ENCODE measurements at regions not wholly inside any gene's neighbourhood (a gene's known extent, or its start where the extent isn't known, plus 50 kb on each side); places are given as distances from the start of the nearest gene placed in this dataset.

- Histone ChIP-seq H3K27me3 (ENCODE audit: control insufficient read depth, insufficient read depth, low read length) (no peaks in the 10 kb centered on the region), H3K4me3 (ENCODE audit: low read depth, low read length) (no peak overlapping the region), H3K9me3 (ENCODE audit: control insufficient read depth, low read length) (no peaks in the 10 kb centered on the region), H3K79me2 (no peaks in the 10 kb centered on the region), H3K4me1 (no peaks in the 10 kb centered on the region), H3K27ac (no peak overlapping the region), H3K4me2 (ENCODE audit: low read length) (no peak overlapping the region), H2AFZ (no peak overlapping the region), H3K9ac (no peak overlapping the region), H3K36me3 (ENCODE audit: control insufficient read depth, insufficient read depth, low read length) (no peaks in the 10 kb centered on the region)
- TF ChIP-seq, protein P1, sequence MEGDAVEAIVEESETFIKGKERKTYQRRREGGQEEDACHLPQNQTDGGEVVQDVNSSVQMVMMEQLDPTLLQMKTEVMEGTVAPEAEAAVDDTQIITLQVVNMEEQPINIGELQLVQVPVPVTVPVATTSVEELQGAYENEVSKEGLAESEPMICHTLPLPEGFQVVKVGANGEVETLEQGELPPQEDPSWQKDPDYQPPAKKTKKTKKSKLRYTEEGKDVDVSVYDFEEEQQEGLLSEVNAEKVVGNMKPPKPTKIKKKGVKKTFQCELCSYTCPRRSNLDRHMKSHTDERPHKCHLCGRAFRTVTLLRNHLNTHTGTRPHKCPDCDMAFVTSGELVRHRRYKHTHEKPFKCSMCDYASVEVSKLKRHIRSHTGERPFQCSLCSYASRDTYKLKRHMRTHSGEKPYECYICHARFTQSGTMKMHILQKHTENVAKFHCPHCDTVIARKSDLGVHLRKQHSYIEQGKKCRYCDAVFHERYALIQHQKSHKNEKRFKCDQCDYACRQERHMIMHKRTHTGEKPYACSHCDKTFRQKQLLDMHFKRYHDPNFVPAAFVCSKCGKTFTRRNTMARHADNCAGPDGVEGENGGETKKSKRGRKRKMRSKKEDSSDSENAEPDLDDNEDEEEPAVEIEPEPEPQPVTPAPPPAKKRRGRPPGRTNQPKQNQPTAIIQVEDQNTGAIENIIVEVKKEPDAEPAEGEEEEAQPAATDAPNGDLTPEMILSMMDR (IDR thresholded peaks at IDR 0.05) = no peak
These were observed 275.2 kb downstream of the CETN3 start for GRCh38 chr5:90134381-90134780.

GRCh38 chr5:90133941-90134340 is 275.6 kb downstream of the CETN3 start:
- TF ChIP-seq, protein P1 (IDR thresholded peaks at IDR 0.05) = no peak
- no peak overlapping the region for H3K4me2 ChIP-seq (ENCODE audit: low read length)
- no peaks in the 10 kb centered on the region for H3K9me3 ChIP-seq (ENCODE audit: control insufficient read depth, low read length)
- no peak overlapping the region for H3K27ac ChIP-seq
- no peaks in the 10 kb centered on the region for H3K4me1 ChIP-seq
- no peaks in the 10 kb centered on the region for H3K27me3 ChIP-seq (ENCODE audit: control insufficient read depth, insufficient read depth, low read length)
- no peaks in the 10 kb centered on the region for H3K36me3 ChIP-seq (ENCODE audit: control insufficient read depth, insufficient read depth, low read length)
- H3K79me2 ChIP-seq = no peaks in the 10 kb centered on the region
- no peak overlapping the region for H3K4me3 ChIP-seq (ENCODE audit: low read depth, low read length)
- H2AFZ ChIP-seq = no peak overlapping the region
- no peak overlapping the region for H3K9ac ChIP-seq

DNA sequence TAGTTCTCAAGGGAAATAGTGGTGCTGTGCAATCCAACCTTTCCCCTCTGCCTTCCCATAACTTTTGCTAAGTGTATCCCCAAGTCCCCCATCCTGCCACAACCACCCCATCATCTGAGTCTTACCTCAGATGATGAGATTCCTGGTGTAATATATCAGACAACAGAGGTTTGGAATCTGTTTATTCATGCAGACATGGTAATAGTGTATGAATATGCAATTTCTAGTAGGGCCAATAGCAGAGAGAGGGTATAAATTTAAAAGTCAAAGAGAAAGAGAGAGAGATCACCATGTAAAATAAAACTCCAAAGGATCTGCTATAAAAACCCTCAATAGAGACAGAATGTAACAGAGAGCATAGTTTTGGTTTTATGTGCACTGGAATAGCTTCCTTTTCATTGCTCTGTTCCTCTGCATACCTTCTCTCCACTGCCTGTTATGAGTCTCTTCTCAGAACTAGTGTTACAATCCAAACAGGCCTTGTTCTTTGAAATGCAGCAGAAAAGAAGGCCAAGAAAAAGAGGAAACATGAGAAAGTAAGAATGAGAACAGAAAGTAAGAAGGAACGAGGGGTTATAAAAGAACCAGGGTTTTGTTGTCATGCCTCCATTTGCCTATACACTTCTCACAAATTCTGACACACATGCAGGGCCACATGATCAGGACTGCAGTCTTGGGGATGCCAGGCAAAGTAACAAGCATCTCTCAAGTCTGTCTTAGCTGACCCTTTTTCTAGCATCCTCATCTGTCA is 278.0 kb downstream of the CETN3 start:
- Histone ChIP-seq H3K9me3 (ENCODE audit: control insufficient read depth, low read length) (no peaks in the 10 kb centered on the region), H3K79me2 (no peaks in the 10 kb centered on the region), H3K4me3 (ENCODE audit: low read depth, low read length) (no peak overlapping the region), H3K27ac (no peak overlapping the region), H3K4me2 (ENCODE audit: low read length) (no peak overlapping the region), H2AFZ (no peak overlapping the region), H3K27me3 (ENCODE audit: control insufficient read depth, insufficient read depth, low read length) (no peaks in the 10 kb centered on the region), H3K36me3 (ENCODE audit: control insufficient read depth, insufficient read depth, low read length) (no peaks in the 10 kb centered on the region), H3K9ac (no peak overlapping the region), H3K4me1 (no peaks in the 10 kb centered on the region)
- TF ChIP-seq, protein P1 (IDR thresholded peaks at IDR 0.05) = no peak

- H3K79me2 ChIP-seq = no peaks in the 10 kb centered on the region
- no peaks in the 10 kb centered on the region for H3K9me3 ChIP-seq (ENCODE audit: control insufficient read depth, low read length)
- H3K27me3 ChIP-seq (ENCODE audit: control insufficient read depth, insufficient read depth, low read length) = no peaks in the 10 kb centered on the region
- TF ChIP-seq, protein P1 (IDR thresholded peaks at IDR 0.05) = no peak
- no peaks in the 10 kb centered on the region for H3K4me1 ChIP-seq
- H3K36me3 ChIP-seq (ENCODE audit: control insufficient read depth, insufficient read depth, low read length) = no peaks in the 10 kb centered on the region
- H3K27ac ChIP-seq = no peak overlapping the region
- H2AFZ ChIP-seq = no peak overlapping the region
- no peak overlapping the region for H3K4me3 ChIP-seq (ENCODE audit: low read depth, low read length)
- no peak overlapping the region for H3K4me2 ChIP-seq (ENCODE audit: low read length)
- no peak overlapping the region for H3K9ac ChIP-seq
These were observed 281.0 kb downstream of the CETN3 start for GRCh38 chr5:90128551-90128950.

DNA sequence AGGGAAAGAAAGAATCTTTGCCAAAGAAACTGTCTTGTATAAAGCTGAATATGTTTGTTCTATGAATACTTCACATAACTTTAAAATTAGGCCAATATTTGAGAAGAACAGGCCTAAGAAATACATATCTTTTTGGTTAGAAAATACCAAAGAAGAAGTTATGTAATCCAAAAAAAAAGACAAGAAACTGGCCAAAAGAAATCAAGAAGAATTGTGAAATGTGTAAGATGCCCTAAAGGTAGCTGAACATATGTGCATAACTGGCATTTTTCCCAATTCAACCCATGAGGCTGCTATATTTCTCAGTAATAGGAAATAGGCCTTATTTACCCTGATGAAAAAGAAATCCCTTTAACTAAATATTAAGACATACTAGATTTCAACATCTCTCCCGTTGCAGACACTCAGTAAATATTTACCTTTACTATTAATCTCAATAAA is 290.0 kb downstream of the CETN3 start:
- H3K9me3 ChIP-seq (ENCODE audit: control insufficient read depth, low read length) = no peaks in the 10 kb centered on the region
- H3K4me1 ChIP-seq = no peaks in the 10 kb centered on the region
- no peak overlapping the region for H2AFZ ChIP-seq
- no peak overlapping the region for H3K27ac ChIP-seq
- TF ChIP-seq, protein P1 (IDR thresholded peaks at IDR 0.05) = no peak
- no peaks in the 10 kb centered on the region for H3K27me3 ChIP-seq (ENCODE audit: control insufficient read depth, insufficient read depth, low read length)
- H3K4me3 ChIP-seq (ENCODE audit: low read depth, low read length) = no peak overlapping the region
- no peak overlapping the region for H3K9ac ChIP-seq
- no peak overlapping the region for H3K4me2 ChIP-seq (ENCODE audit: low read length)
- no peaks in the 10 kb centered on the region for H3K36me3 ChIP-seq (ENCODE audit: control insufficient read depth, insufficient read depth, low read length)
- H3K79me2 ChIP-seq = no peaks in the 10 kb centered on the region

Data from parathyroid adenoma (tissue), 2 donors.